Activated naive CD8-positive, alpha-beta T cell treated with anti-CD3 and anti-CD28 coated beads, Interleukin-2, amount 10 ng/mL, durations not matched to agents 7 days and 5 days (primary cell): ENCODE measurements at regions not wholly inside any gene's neighbourhood (a gene's known extent, or its start where the extent isn't known, plus 50 kb on each side); places are given as distances from the start of the nearest gene placed in this dataset.

Experiments
- ATAC-seq: fragments of 150-1000 bp; cut with Tn5 transposase; one replicate; pipeline ENCODE4 v1.10.0; 2021; ENCODE audit warnings: low read depth, moderate library complexity
- POLR2A ChIA-PET: fragments of 350-600 bp; sonication (Branson Sonifier 250); formaldehyde crosslinking; loops from one replicate; lab custom pipeline; 2021; ENCODE audit warnings: antibody characterized with exemption; lab: Charles Lee
- DNase-seq: peaks from one replicate; pipeline ENCODE4 v3.0.0; 2021
- H3K27ac Mint-ChIP-seq: one replicate; pipeline ENCODE4 v1.8.0; 2022; ENCODE audit warnings: mild to moderate bottlenecking, mixed read lengths
- H3K27me3 Mint-ChIP-seq: one replicate; pipeline ENCODE4 v1.8.0; 2022; ENCODE audit warnings: mild to moderate bottlenecking, moderate library complexity, mixed read lengths
- H3K36me3 Mint-ChIP-seq: one replicate; pipeline ENCODE4 v1.8.0; 2021; ENCODE audit warnings: mild to moderate bottlenecking, mixed read lengths
- H3K4me1 Mint-ChIP-seq: one replicate; pipeline ENCODE4 v1.8.0; 2021; ENCODE audit warnings: mixed read lengths
- H3K4me3 Mint-ChIP-seq: one replicate; pipeline ENCODE4 v1.8.0; 2022; ENCODE audit warnings: mild to moderate bottlenecking, moderate library complexity, mixed read lengths
- H3K9me3 Mint-ChIP-seq: one replicate; pipeline ENCODE4 v1.8.0; 2021; ENCODE audit warnings: mixed read lengths

DNA sequence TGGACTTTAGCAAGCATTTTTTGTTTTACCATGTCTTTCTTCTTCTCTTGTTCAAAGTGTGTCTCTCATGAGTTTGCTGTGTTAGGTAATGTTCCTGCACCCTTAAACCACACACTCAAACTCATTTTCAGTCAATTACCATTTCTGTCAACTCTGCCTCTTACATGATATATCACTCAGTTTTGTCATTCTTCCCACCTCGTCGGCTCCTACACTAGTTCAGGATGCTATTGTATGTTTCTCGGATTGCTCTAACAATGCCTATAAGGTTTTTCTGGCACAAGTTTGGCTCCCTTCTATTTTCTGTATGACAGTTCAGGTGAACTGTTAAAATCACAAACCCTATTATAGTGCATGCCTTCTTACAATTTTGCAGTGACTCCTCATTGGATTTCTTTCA is 260.8 kb upstream of the NAV3 start:
- Mint-ChIP-seq H3K4me3 (no peak overlapping the region), H3K9me3 (no peaks in the 10 kb centered on the region), H3K27me3 (no peaks in the 10 kb centered on the region), H3K36me3 (no peaks in the 10 kb centered on the region), H3K27ac (no peak overlapping the region), H3K4me1 (no peaks in the 10 kb centered on the region)
- POLR2A ChIA-PET, result no interaction called here
- ATAC-seq, result no peak
- DNase-seq, result no peak

DNA sequence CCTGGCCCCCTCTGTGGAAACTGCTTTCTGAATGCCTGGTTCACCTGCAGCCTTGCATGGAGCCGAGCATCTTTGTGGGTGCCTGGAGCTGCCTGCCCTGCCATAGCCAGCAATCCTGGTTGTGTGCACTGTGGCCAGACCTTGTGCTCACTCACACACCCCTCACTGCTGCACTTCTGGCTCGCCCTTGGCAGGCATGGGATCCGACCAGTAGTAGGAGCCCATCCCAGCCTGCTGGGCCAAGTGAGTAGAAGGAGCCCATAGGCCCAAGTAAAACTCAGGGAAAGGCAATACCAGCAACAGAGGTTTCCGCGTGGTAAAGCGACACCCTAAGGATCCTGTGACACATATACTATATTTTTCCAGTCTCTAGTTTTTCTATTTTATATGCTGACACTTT is 270.0 kb upstream of the NAV3 start:
- no peaks in the 10 kb centered on the region for H3K27me3 Mint-ChIP-seq
- ATAC-seq (no peak), DNase-seq (no peak)
- no peak overlapping the region for H3K27ac Mint-ChIP-seq
- POLR2A ChIA-PET, result no interaction called here
- H3K9me3 Mint-ChIP-seq, result peaks cover 3% of the 10 kb centered on the region
- no peaks in the 10 kb centered on the region for H3K36me3 Mint-ChIP-seq
- H3K4me3 Mint-ChIP-seq, result no peak overlapping the region
- H3K4me1 Mint-ChIP-seq, result no peaks in the 10 kb centered on the region

DNA sequence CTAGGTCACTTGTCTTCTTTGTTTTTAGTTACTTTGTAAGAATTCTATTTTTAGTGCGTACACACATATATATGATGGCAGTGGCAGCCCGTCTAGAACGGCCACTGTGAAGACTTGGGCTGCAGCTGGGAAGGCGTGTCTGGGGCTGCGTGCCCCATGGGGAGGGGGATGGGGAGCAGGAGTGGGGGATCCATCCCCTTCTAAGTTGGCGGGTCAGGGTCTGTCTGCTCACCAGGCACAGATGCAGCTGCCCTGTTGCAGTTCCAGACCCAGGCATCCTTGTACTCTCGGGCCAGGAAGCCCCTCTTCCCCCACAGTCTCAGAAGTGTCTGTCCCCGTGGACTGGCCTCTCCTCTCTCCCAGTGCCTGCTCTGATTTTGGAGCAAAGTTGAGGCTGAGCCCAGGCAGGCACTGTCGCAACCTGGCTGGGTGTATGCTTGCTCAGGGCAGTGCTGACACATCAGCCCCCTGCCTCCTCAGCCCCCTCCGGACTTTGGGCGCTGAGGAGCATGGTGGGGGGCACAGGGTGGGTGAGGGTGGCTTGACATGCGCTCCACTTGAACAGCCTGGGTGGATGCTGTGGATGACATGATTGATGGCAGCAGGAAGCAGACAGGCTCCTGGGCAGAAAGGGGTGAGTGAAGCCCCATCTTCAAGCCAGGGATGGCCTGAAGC is 271.2 kb upstream of the NAV3 start:
- Mint-ChIP-seq H3K36me3 (no peaks in the 10 kb centered on the region), H3K4me3 (no peak overlapping the region), H3K27ac (no peak overlapping the region), H3K9me3 (peaks cover 3% of the 10 kb centered on the region), H3K27me3 (no peaks in the 10 kb centered on the region), H3K4me1 (no peaks in the 10 kb centered on the region)
- POLR2A ChIA-PET, result no interaction called here
- ATAC-seq, result no peak
- no peak for DNase-seq

DNA sequence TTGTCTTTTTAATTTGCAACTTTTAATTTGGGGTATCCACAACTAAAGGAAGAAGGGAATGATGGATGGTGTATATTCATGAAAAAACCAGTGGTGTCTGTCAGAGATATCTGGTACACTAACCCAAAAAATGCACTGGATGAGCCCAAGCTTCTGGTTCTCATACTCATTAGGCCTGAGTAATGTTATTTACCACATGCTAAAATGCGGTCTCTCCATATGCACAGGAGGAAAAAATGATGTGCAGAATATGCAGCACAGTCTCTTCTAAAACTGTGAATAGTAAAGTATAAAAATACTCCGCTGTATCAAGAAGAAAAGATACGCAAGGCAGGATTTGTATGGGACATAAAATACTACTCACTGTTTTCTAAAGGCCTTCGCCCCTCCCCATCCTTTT is 275.6 kb upstream of the NAV3 start:
- Mint-ChIP-seq H3K4me1 (no peaks in the 10 kb centered on the region), H3K27ac (no peak overlapping the region), H3K36me3 (no peaks in the 10 kb centered on the region), H3K9me3 (no peaks in the 10 kb centered on the region), H3K4me3 (no peak overlapping the region), H3K27me3 (no peaks in the 10 kb centered on the region)
- POLR2A ChIA-PET, result no interaction called here
- no peak for DNase-seq
- no peak for ATAC-seq

DNA sequence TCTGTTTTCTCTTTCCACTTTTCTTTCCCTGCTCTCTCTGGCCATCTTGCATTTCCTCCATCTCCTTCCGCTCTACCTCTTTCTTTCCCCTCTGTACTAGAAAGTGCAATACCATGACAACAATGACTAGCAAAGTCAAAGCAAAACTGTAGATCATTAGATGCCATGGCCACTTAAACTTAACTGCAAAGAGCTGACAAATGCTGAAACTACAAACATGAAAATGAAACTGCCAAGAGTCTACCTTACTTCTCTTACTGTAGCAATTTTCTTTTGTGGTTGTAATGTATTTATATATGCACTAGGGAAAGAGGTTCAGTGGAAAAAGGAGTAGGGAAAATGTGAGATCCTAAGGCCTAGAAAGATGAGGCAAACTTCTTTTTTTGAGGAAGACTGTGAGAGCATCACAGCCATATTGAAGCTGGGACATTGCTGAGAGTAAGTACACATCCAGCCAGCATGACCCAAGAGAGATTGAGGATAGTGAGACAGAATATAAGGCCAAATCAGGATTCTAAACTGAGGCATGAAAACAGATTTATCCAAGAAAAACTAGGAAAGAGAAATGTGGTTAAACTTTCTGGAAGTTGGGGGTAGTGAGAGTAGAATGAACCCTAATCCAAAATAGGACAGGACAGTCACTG is 276.6 kb upstream of the NAV3 start:
- POLR2A ChIA-PET, result no interaction called here
- Mint-ChIP-seq H3K9me3 (no peaks in the 10 kb centered on the region), H3K27me3 (no peaks in the 10 kb centered on the region), H3K4me1 (no peaks in the 10 kb centered on the region), H3K4me3 (no peak overlapping the region), H3K27ac (no peak overlapping the region), H3K36me3 (no peaks in the 10 kb centered on the region)
- DNase-seq, result no peak
- ATAC-seq, result no peak

DNA sequence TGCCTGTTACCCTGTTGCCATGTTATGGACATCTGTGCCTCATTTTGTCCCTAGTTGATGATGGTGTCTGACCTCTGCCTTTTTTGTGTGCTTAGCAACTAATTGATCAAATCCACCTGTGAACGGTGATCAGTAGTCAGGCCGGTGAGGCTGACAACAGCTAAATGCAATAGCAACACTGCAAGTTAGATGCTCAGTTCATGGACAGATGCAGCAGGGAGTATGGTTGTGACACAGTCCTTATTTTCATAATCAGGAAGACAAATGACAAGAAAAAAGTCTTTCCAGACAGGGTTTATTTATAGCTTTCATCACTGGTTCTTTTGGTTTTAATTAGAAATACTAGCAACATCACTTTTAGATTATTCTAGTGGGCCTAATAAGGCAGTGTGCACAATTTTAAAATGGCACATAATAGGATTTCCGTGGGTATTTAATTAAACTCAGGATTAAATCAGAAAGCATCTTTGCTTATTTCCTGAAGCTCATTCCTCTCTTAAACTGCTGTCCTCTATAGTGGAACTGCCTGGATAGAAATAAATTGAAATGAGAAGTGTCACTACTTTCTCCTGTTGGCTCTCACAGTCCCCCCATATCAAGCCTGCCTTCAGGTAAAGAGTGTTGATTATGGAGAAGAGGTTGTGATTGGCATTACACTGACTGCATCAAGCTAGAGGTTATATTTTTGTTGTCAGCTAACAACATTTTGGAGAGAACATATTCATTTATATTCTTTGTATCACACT is 281.1 kb upstream of the NAV3 start:
- POLR2A ChIA-PET, result no interaction called here
- Mint-ChIP-seq H3K4me3 (no peak overlapping the region), H3K9me3 (no peaks in the 10 kb centered on the region), H3K36me3 (no peaks in the 10 kb centered on the region), H3K4me1 (no peaks in the 10 kb centered on the region), H3K27me3 (no peaks in the 10 kb centered on the region), H3K27ac (no peak overlapping the region)
- DNase-seq (no peak), ATAC-seq (no peak)

DNA sequence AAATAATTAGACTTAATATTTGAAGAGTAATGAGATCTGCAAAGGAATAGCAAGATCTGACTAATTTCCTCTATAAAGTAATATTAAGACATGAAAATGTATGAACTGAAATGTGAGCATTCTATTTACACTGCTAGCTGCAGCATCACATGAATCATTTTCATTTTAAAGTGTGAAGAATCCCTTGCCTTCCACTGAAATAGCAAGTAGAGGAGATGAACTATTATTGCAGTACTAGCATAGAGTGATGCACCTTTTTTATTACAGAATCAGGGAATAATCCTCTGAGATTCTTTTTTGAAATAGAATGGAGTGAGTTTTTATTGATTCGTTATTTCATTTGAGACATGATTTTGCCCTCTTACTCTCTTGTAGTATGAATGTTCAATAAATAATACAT is 281.9 kb upstream of the NAV3 start:
- Mint-ChIP-seq H3K4me3 (no peak overlapping the region), H3K9me3 (no peaks in the 10 kb centered on the region), H3K27me3 (no peaks in the 10 kb centered on the region), H3K36me3 (no peaks in the 10 kb centered on the region), H3K4me1 (no peaks in the 10 kb centered on the region), H3K27ac (no peak overlapping the region)
- ATAC-seq, result no peak
- no peak for DNase-seq
- POLR2A ChIA-PET, result no interaction called here

DNA sequence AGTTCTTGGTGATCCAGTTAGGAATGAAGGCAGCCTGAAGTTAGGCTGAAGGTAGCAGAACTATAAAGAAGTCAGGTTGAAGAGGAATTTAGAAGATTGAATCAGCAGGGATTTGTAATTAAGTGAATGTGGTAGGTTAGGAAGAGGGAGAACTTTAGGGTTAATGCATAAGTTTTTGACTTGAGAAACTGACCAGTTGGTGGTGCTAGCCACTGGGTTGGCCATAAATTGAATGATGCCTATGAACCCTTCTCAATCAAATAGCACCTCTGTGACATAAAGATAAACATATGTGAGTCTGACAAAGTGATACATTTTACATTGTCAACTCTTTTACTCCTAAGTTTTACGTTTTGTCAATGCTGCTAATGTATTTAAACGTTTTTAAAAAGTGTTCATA is 290.6 kb upstream of the NAV3 start:
- H3K4me1 Mint-ChIP-seq, result no peaks in the 10 kb centered on the region
- no peaks in the 10 kb centered on the region for H3K36me3 Mint-ChIP-seq
- no peak for ATAC-seq
- DNase-seq, result no peak
- no peaks in the 10 kb centered on the region for H3K27me3 Mint-ChIP-seq
- peaks cover 4% of the 10 kb centered on the region for H3K9me3 Mint-ChIP-seq
- H3K4me3 Mint-ChIP-seq, result no peak overlapping the region
- no peak overlapping the region for H3K27ac Mint-ChIP-seq
- POLR2A ChIA-PET, result no interaction called here

DNA sequence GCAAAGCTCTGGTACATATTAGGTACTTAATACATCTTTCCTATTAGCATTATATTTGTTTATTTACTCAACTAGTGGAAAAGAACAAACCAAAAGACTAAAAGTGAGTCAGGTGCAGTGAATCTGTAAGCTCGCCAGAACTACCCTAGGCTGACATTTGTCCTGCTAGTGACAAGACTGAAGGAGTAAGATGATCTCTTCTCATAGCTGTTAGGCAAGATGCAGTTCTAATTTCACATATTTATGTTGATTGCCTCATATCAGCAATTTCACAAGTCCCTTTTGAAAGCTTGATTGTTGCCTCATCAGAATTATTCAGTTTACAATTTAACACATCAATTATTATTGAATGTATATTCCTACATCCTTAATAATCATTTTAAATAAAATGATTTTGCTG is 293.0 kb upstream of the NAV3 start:
- Mint-ChIP-seq H3K4me3 (no peak overlapping the region), H3K4me1 (no peaks in the 10 kb centered on the region), H3K36me3 (no peaks in the 10 kb centered on the region), H3K27ac (no peak overlapping the region), H3K9me3 (peaks cover 4% of the 10 kb centered on the region), H3K27me3 (no peaks in the 10 kb centered on the region)
- no peak for ATAC-seq
- POLR2A ChIA-PET, result no interaction called here
- no peak for DNase-seq

DNA sequence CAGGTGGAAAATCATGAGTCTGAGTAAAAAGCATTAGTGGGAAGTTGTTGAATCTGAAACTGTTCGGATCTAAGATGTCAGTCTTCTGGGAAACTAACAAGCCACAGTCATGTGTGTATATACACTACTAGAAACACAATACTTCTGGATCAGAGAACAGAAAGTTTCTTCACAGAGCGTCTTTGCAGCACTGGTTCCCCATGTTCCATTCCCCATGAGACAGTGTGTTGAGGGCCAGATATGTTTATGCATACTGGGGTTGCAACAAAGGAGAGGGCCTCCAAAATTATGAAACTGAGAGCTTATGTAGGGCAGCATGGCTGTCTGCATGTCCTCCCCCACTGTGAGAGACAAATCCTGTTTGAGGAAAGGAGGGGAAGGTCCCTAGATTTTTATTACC is 295.0 kb upstream of the NAV3 start:
- Mint-ChIP-seq H3K4me3 (no peak overlapping the region), H3K9me3 (peaks cover 4% of the 10 kb centered on the region), H3K4me1 (no peaks in the 10 kb centered on the region), H3K36me3 (no peaks in the 10 kb centered on the region), H3K27me3 (no peaks in the 10 kb centered on the region), H3K27ac (no peak overlapping the region)
- DNase-seq, result no peak
- POLR2A ChIA-PET, result no interaction called here
- ATAC-seq, result no peak

DNA sequence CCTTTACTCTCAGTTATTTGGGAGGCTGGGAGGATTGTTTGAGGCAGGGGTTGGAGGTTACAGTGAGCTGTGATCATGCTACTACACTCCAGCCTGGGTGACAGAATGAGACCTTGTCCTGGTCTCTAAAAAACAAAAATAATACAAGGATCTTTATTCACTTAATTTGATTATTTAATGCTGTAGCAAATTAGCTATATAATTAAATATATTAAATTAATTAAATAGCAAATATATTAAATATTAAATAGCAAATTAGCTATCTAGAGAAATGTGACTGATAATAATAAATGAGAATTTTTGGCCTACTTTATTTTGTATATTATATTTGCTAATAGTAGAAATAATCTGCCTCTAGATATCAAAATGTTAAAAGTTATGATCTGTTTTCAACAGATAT is 298.8 kb upstream of the NAV3 start:
- Mint-ChIP-seq H3K4me3 (no peak overlapping the region), H3K27ac (no peak overlapping the region), H3K4me1 (no peaks in the 10 kb centered on the region), H3K27me3 (no peaks in the 10 kb centered on the region), H3K9me3 (peaks cover 5% of the 10 kb centered on the region), H3K36me3 (no peaks in the 10 kb centered on the region)
- ATAC-seq, result no peak
- no peak for DNase-seq
- POLR2A ChIA-PET, result no interaction called here

DNA sequence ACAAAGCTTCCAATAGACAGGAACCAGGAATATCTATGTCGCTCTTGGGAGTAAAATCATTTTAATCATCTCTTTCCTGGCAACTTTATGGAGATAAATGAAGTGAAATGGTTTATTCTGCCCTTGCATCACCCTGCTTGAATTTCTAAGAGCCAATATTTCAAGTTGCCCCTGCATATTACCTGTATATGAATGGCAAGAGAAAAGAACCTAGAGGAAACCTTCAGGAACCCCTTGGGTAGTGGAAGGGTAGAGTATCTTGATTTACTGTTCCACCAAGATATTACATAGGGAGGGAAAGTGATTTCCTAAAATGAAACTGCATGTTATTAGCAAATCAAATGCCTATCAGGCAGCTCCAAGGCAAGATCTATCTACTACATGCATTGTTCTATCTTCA is 308.4 kb upstream of the NAV3 start:
- Mint-ChIP-seq H3K4me3 (no peak overlapping the region), H3K36me3 (no peaks in the 10 kb centered on the region), H3K27ac (no peak overlapping the region), H3K4me1 (no peaks in the 10 kb centered on the region), H3K27me3 (no peaks in the 10 kb centered on the region), H3K9me3 (peaks cover 6% of the 10 kb centered on the region)
- POLR2A ChIA-PET, result no interaction called here
- DNase-seq, result no peak
- ATAC-seq, result no peak

DNA sequence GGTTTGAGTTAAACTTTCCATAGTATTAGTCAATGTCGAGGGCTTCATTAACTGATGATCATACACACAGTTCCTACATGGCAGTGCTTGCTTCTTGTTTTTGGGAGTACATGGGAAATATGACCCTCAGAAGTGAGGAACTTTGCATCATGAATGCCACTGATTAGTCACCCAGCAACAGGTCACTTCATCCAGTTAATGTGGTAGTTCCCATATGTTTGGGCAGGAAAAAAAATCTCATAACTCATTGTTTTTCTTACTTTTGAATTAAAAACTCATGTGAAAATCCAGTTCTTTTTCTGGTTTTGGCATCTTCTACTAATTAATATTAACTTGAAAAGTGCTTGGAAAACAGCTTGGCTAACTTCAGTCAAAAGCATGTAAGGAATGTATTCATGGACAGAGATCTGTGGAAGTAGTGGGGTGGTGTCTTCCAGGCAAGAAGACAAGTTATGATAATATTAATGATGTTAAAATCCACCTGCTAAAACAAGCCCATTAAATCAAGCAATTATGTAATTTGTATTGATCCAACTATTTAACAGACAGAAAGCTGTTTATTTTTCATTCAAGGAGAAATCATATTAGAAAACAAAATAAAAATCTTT is 309.1 kb upstream of the NAV3 start:
- POLR2A ChIA-PET, result no interaction called here
- no peaks in the 10 kb centered on the region for H3K36me3 Mint-ChIP-seq
- H3K4me3 Mint-ChIP-seq, result no peak overlapping the region
- no peak for DNase-seq
- H3K4me1 Mint-ChIP-seq, result no peaks in the 10 kb centered on the region
- no peaks in the 10 kb centered on the region for H3K27me3 Mint-ChIP-seq
- peaks cover 6% of the 10 kb centered on the region for H3K9me3 Mint-ChIP-seq
- ATAC-seq, result no peak
- H3K27ac Mint-ChIP-seq, result no peak overlapping the region

DNA sequence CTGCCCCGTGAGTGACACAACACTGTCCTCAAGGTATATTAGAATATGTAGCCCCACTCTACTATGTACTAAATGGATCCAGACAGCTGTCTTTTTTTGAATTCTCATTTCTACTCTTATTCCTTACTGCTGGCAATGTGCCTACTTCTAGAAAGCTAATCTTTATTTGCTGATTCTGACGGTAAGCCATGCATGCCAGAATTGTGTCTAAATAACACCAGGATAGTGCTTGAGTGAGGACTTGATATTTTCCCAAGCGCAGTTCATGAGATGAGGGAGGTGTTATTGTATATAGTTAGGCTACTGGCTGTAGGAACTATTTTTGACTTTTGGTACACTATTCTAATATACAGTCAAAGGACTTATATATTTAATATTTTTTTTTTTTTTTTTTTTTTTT is 316.2 kb upstream of the NAV3 start:
- no peak overlapping the region for H3K4me3 Mint-ChIP-seq
- DNase-seq (no peak), ATAC-seq (no peak)
- POLR2A ChIA-PET, result no interaction called here
- no peaks in the 10 kb centered on the region for H3K27me3 Mint-ChIP-seq
- H3K36me3 Mint-ChIP-seq, result no peaks in the 10 kb centered on the region
- no peaks in the 10 kb centered on the region for H3K9me3 Mint-ChIP-seq
- H3K4me1 Mint-ChIP-seq, result no peaks in the 10 kb centered on the region
- no peak overlapping the region for H3K27ac Mint-ChIP-seq
